Tibial artery (tissue), 4 donors: ENCODE measurements at regions not wholly inside any gene's neighbourhood (a gene's known extent, or its start where the extent isn't known, plus 50 kb on each side); places are given as distances from the start of the nearest gene placed in this dataset.

Source experiments
- DNase-seq, 2 donors: peaks; one replicate each; pipeline ENCODE4 v3.0.0-alpha.2; 2019
- H3K27ac ChIP-seq, 2 donors: fragments of 200-600 bp; sonication (generic) in 1 of 2; 1 replicate in 1 of 2; 2 replicates in 1 of 2; pipeline ENCODE4 v1.5.1; 2018 to 2019; ENCODE audit warnings: mild to moderate bottlenecking in 1 of 2
- H3K27me3 ChIP-seq, 2 donors: fragments of 200-600 bp; sonication (generic) in 1 of 2; one replicate each; pipeline versions ENCODE4 v1.5.1 to v1.6.0; 2016 to 2019
- H3K36me3 ChIP-seq, 3 donors: fragments of 200-600 bp; sonication (generic) in 2 of 3; one replicate each; pipeline ENCODE4 v1.5.1; 2016 to 2019; ENCODE audit warnings: mild to moderate bottlenecking in 2 of 3
- H3K4me1 ChIP-seq, 4 donors: fragments of 200-600 bp; sonication (generic) in 2 of 4; 1 replicate in 3 of 4; 2 replicates in 1 of 4; pipeline ENCODE4 v1.5.1; 2016 to 2019
- H3K4me3 ChIP-seq, 2 donors: fragments of 200-600 bp; sonication (generic) in 1 of 2; 1 replicate in 1 of 2; 2 replicates in 1 of 2; pipeline ENCODE4 v1.5.1; 2018 to 2019; ENCODE audit warnings: mild to moderate bottlenecking in 2 of 2
- H3K9me3 ChIP-seq, 3 donors: fragments of 200-600 bp; sonication (generic) in 1 of 3; one replicate each; pipeline ENCODE4 v1.5.1; 2016 to 2019
- CTCF ChIP-seq, 2 experiments: fragments of 200-600 bp in 1 of 2; fragments of 450-650 bp in 1 of 2; IDR thresholded peaks; one replicate each; pipeline ENCODE4 v1.5.1; 2017 to 2019; ENCODE audit warnings: antibody characterized with exemption in 2 of 2, mild to moderate bottlenecking in 1 of 2, moderate library complexity in 1 of 2
- intact Hi-C: fragments of 100-400 bp; cut with DNase I; formaldehyde crosslinking; loops from one replicate; pipeline ENCODE4 v1.15.0; 2023; ENCODE audit warnings: low total_unique reads

DNA sequence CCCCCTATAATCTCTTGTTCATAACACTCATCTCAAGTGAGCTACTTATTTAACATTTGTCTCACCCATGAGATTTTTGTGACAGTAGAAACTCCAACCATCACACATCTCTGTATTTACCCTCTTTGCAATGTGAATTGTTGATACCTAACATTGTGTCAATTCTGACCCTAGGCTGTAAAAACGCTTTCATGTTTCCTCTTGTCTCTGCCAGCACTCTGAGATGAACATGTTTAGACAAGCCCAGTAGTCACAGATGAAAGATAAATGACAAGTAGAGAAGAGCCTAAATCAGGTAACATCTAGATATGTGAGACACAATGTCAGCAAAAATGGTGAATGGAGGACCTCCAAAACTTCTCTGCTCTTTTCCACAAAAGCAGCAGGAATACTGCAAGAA lies 1254.5 kb upstream of the GOT2 start:
- no peaks in the 10 kb centered on the region for H3K27me3 ChIP-seq
- H3K4me3 ChIP-seq = no peak overlapping the region
- intact Hi-C loops = no loop called here
- no peak for TF ChIP-seq CTCF (IDR thresholded peaks at IDR 0.05)
- no peaks in the 10 kb centered on the region for H3K36me3 ChIP-seq
- no peak for DNase-seq
- no peak overlapping the region for H3K27ac ChIP-seq
- H3K9me3 ChIP-seq = peaks cover 0 to 15% (median 13%) of the 10 kb centered on the region in 3 donors
- no peaks in the 10 kb centered on the region for H3K4me1 ChIP-seq

DNA sequence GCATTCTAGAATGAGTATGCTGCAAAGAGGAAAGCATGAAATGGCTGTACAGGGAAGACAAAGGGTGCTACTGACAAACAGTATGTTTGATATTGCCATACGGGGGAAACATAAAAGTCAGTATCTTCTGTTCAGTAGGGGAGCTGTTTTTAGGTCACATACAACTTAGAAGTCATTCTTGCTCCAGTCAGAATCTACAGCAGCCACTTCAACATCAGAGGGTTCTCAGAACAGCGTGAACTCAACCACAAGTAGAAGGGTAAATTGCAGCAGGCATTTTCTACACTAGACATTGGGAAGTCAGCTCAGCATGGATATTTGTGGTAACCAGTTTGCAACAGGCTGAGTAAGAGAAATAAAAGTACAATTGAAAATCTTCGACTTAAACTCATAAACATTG lies 1241.8 kb upstream of the GOT2 start:
- Histone ChIP-seq H3K4me1 (no peaks in the 10 kb centered on the region), H3K27ac (no peak overlapping the region), H3K9me3 (no peaks in the 10 kb centered on the region), H3K4me3 (no peak overlapping the region), H3K27me3 (no peaks in the 10 kb centered on the region), H3K36me3 (no peaks in the 10 kb centered on the region)
- TF ChIP-seq CTCF (IDR thresholded peaks at IDR 0.05) = no peak
- intact Hi-C loops = no loop called here
- DNase-seq = no peak

DNA sequence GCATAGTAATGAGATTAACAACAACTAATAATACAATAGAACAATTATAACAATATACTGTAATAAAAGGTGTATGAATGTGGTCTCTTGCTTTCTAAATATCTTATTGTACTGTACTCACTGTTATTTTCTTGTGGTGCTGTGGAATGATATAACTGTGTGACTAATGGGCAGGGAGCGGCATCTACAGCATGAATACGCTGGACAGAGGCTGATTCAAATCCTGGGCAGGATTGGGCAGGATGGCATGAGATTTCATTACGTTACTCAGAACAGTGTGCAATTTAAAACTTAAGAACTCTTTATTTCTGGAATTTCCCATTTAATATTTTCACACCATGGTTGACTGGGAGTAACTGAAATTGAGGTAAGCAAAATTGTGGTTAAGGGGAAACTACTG lies 1239.8 kb upstream of the GOT2 start:
- Histone ChIP-seq H3K4me3 (no peak overlapping the region), H3K27ac (no peak overlapping the region), H3K27me3 (no peaks in the 10 kb centered on the region), H3K4me1 (no peaks in the 10 kb centered on the region), H3K36me3 (no peaks in the 10 kb centered on the region), H3K9me3 (no peaks in the 10 kb centered on the region)
- TF ChIP-seq CTCF (IDR thresholded peaks at IDR 0.05) = no peak
- no peak for DNase-seq
- intact Hi-C loops = no loop called here

DNA sequence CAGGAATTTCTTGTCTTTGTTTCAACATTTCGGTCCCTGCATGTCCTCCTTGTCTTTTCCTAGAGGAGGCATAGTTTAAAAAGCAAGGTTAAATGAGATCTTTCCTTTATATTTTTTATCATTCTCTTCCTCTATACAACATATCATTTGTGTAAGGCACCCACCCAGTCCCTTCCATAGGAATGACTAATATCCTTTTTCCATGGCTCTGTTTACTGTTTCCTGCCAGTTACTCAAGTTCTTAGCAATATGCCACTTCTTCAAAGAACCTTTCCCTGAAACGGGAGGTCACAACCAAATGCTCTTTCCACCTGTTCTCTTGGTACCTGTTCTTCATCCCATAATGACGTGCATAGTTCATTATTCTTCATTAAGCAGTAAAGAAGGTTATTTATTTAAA lies 1237.1 kb upstream of the GOT2 start:
- Histone ChIP-seq H3K27me3 (no peaks in the 10 kb centered on the region), H3K27ac (no peak overlapping the region), H3K9me3 (no peaks in the 10 kb centered on the region), H3K36me3 (no peaks in the 10 kb centered on the region), H3K4me3 (no peak overlapping the region), H3K4me1 (no peaks in the 10 kb centered on the region)
- TF ChIP-seq CTCF (IDR thresholded peaks at IDR 0.05) = no peak
- no peak for DNase-seq
- intact Hi-C loops = no loop called here

DNA sequence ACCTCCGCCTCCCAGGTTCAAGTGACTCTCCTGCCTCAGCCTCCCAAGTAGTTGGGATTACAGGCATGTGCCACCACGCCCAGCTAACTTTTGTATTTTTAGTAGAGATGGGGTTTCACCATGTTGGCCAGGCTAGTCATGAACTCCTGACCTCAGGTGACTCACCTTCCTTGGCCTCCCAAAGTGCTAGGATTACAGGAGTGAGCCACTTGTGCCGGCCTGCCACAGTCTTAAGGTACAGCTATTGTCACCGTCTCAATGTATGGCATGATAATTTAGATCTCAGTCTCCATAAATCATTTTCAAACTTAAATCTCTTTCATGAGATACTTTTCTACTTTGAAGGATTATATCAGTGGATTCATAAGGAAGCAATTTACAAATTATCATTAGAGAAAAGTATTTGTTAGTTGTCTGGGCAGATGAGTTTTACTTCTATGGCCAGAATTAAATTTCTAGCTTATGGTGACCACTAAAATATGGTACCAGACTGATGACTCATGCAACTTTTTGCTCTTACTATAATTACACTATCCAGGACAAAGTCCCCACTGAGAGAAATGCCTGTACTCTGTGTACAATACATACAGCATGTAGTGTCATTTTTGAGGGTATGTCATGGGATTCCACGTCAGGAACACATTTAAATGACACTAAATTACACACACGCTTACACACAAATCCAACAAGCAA lies 1230.3 kb upstream of the GOT2 start:
- intact Hi-C loops = no loop called here
- Histone ChIP-seq H3K36me3 (no peaks in the 10 kb centered on the region), H3K27ac (no peak overlapping the region), H3K27me3 (no peaks in the 10 kb centered on the region), H3K9me3 (no peaks in the 10 kb centered on the region), H3K4me3 (no peak overlapping the region), H3K4me1 (no peaks in the 10 kb centered on the region)
- no peak for DNase-seq
- TF ChIP-seq CTCF (IDR thresholded peaks at IDR 0.05) = no peak

DNA sequence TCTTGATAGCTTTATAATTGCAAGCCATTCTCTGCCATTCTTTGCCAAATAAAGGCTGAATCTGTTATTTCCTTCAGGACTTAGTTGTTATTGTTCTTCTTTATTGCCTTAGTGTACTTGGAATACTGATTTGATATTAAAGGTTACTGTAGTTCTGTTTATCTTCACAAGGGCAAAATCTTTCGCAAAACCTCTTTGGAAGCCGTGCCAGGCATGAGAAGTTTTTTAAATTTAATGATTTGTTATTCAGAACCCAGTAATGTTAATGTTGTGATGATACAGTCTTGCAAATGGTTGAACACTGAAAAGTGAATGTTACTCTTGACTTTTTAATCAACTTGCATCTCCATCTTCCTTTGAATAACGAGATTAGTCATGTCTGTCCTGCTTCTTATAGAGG lies 1225.2 kb upstream of the GOT2 start:
- H3K4me1 ChIP-seq = no peaks in the 10 kb centered on the region
- no peak for DNase-seq
- no peaks in the 10 kb centered on the region for H3K9me3 ChIP-seq
- no peaks in the 10 kb centered on the region for H3K36me3 ChIP-seq
- no peak for TF ChIP-seq CTCF (IDR thresholded peaks at IDR 0.05)
- H3K27me3 ChIP-seq = no peaks in the 10 kb centered on the region
- intact Hi-C loops = no loop called here
- no peak overlapping the region for H3K27ac ChIP-seq
- H3K4me3 ChIP-seq = no peak overlapping the region
